ENCODE measurements at regions not wholly inside any gene's neighbourhood (a gene's known extent, or its start where the extent isn't known, plus 50 kb on each side); places are given as distances from the start of the nearest gene placed in this dataset.

- H3K4me3 ChIP-seq (ENCODE audit: low read length) = no peak overlapping the region
- DNase-seq (ENCODE audit: low read depth) = peak; percentile 55
- TF ChIP-seq, protein P1, sequence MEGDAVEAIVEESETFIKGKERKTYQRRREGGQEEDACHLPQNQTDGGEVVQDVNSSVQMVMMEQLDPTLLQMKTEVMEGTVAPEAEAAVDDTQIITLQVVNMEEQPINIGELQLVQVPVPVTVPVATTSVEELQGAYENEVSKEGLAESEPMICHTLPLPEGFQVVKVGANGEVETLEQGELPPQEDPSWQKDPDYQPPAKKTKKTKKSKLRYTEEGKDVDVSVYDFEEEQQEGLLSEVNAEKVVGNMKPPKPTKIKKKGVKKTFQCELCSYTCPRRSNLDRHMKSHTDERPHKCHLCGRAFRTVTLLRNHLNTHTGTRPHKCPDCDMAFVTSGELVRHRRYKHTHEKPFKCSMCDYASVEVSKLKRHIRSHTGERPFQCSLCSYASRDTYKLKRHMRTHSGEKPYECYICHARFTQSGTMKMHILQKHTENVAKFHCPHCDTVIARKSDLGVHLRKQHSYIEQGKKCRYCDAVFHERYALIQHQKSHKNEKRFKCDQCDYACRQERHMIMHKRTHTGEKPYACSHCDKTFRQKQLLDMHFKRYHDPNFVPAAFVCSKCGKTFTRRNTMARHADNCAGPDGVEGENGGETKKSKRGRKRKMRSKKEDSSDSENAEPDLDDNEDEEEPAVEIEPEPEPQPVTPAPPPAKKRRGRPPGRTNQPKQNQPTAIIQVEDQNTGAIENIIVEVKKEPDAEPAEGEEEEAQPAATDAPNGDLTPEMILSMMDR (IDR thresholded peaks at IDR 0.05; ENCODE audit: insufficient read depth, low read depth, low read length, missing control alignments) = no peak
Observed at GRCh38 chr2:23273786-23274185, 111.2 kb upstream of the KLHL29 start.

GRCh38 chr2:23280401-23280800, 104.6 kb upstream of the KLHL29 start:
- DNase-seq (ENCODE audit: low read depth) = peak; percentile 54
- no peak overlapping the region for H3K4me3 ChIP-seq (ENCODE audit: low read length)
- TF ChIP-seq, protein P1 (IDR thresholded peaks at IDR 0.05; ENCODE audit: insufficient read depth, low read depth, low read length, missing control alignments) = no peak

DNA sequence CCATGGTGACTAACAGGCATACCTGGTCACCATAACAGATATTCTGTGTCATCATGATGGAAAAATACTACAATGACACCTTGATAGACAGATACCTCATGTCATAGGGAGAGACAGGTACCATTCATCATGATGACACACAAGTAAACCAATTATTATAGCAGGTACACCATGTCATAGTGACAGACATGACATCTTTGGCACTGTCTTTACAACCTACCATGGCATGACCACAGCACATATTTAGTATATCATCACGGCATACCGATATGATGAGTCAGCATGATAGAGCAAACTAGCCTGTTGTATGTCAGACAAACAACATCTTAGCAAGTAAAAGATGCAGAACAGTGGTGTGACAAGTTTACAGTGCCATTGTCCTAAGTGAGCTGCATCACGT, 101.3 kb upstream of the KLHL29 start:
- peak; percentile 55 for DNase-seq (ENCODE audit: low read depth)
- TF ChIP-seq, protein P1 (IDR thresholded peaks at IDR 0.05; ENCODE audit: insufficient read depth, low read depth, low read length, missing control alignments) = no peak
- no peak overlapping the region for H3K4me3 ChIP-seq (ENCODE audit: low read length)

GRCh38 chr2:23285091-23285800, 99.7 kb upstream of the KLHL29 start:
- no peak overlapping the region for H3K4me3 ChIP-seq (ENCODE audit: low read length)
- peak; percentile 32 for DNase-seq (ENCODE audit: low read depth)
- TF ChIP-seq, protein P1 (IDR thresholded peaks at IDR 0.05; ENCODE audit: insufficient read depth, low read depth, low read length, missing control alignments) = no peak

- no peak for DNase-seq (ENCODE audit: low read depth)
- TF ChIP-seq, protein P1 (IDR thresholded peaks at IDR 0.05; ENCODE audit: insufficient read depth, low read depth, low read length, missing control alignments) = no peak
- no peak overlapping the region for H3K4me3 ChIP-seq (ENCODE audit: low read length)
Observed at GRCh38 chr2:23286031-23286757, 98.8 kb upstream of the KLHL29 start.

- TF ChIP-seq, protein P1 (IDR thresholded peaks at IDR 0.05; ENCODE audit: insufficient read depth, low read depth, low read length, missing control alignments) = no peak
- no peak overlapping the region for H3K4me3 ChIP-seq (ENCODE audit: low read length)
- DNase-seq (ENCODE audit: low read depth) = peak; percentile 50
Observed at GRCh38 chr2:23286758-23287704, 97.9 kb upstream of the KLHL29 start.

All from epithelial cell of esophagus (primary cell).